GF-D8 (cell line): ENCODE measurements at regions not wholly inside any gene's neighbourhood (a gene's known extent, or its start where the extent isn't known, plus 50 kb on each side); places are given as distances from the start of the nearest gene placed in this dataset.

Source experiments
- DNase-seq: peaks from one replicate; lab custom pipeline; 2025; lab: John Stamatoyannopoulos, UW

GRCh38 chr10:31754803-31755624 lies 173.6 kb downstream of the ARHGAP12 start:
- no peak for DNase-seq

GRCh38 chr10:31753681-31754080 lies 174.9 kb downstream of the ARHGAP12 start:
- DNase-seq = no peak

- DNase-seq = no peak
These were observed 176.5 kb downstream of the ARHGAP12 start for GRCh38 chr10:31752170-31752569.

- DNase-seq = no peak
These were observed 176.9 kb downstream of the ARHGAP12 start for GRCh38 chr10:31751738-31752080.

GRCh38 chr10:31751051-31751737 lies 177.4 kb downstream of the ARHGAP12 start:
- no peak for DNase-seq

- DNase-seq = no peak
These were observed 178.4 kb downstream of the ARHGAP12 start for GRCh38 chr10:31749981-31750840.

- no peak for DNase-seq
These were observed 179.3 kb downstream of the ARHGAP12 start for GRCh38 chr10:31749301-31749700.

- no peak for DNase-seq
These were observed 182.8 kb downstream of the ARHGAP12 start for GRCh38 chr10:31745612-31746376.

- DNase-seq = no peak
These were observed 184.6 kb downstream of the ARHGAP12 start for GRCh38 chr10:31744025-31744424.

- DNase-seq = no peak
These were observed 186.4 kb downstream of the ARHGAP12 start for GRCh38 chr10:31742255-31742654.

- no peak for DNase-seq
These were observed 187.2 kb downstream of the ARHGAP12 start for GRCh38 chr10:31741473-31741872.

- no peak for DNase-seq
These were observed 188.9 kb downstream of the ARHGAP12 start for GRCh38 chr10:31739711-31740110.

GRCh38 chr10:31739146-31739545 lies 189.5 kb downstream of the ARHGAP12 start:
- no peak for DNase-seq

GRCh38 chr10:31731711-31732110 lies 196.9 kb downstream of the ARHGAP12 start:
- no peak for DNase-seq

GRCh38 chr10:31730776-31731175 lies 197.9 kb downstream of the ARHGAP12 start:
- no peak for DNase-seq

- no peak for DNase-seq
These were observed 199.9 kb downstream of the ARHGAP12 start for GRCh38 chr10:31728698-31729224.

- DNase-seq = no peak
These were observed 203.2 kb downstream of the ARHGAP12 start for GRCh38 chr10:31725436-31725835.

GRCh38 chr10:31724296-31724695 lies 204.3 kb downstream of the ARHGAP12 start:
- DNase-seq = no peak

GRCh38 chr10:31723106-31723750 lies 205.4 kb downstream of the ARHGAP12 start:
- no peak for DNase-seq

GRCh38 chr10:31721096-31721495 lies 207.5 kb downstream of the ARHGAP12 start:
- no peak for DNase-seq

- DNase-seq = no peak
These were observed 208.1 kb downstream of the ARHGAP12 start for GRCh38 chr10:31720546-31720945.
